Lower leg skin (tissue), 3 donors: ENCODE measurements at regions not wholly inside any gene's neighbourhood (a gene's known extent, or its start where the extent isn't known, plus 50 kb on each side); places are given as distances from the start of the nearest gene placed in this dataset.

Source experiments
- POLR2A ChIP-seq, 2 donors: fragments of 450-650 bp; IDR thresholded peaks; one replicate each; pipeline ENCODE4 v1.6.1; 2016 to 2017; ENCODE audit warnings: antibody characterized with exemption in 2 of 2, mild to moderate bottlenecking in 1 of 2, moderate library complexity in 1 of 2
- TF ChIP-seq, protein P1 (sequence below), 3 donors: fragments of 450-650 bp; IDR thresholded peaks; one replicate each; pipeline ENCODE4 v1.5.1; 2016; ENCODE audit warnings: antibody characterized with exemption in 3 of 3, mild to moderate bottlenecking in 3 of 3, moderate library complexity in 2 of 3

DNA sequence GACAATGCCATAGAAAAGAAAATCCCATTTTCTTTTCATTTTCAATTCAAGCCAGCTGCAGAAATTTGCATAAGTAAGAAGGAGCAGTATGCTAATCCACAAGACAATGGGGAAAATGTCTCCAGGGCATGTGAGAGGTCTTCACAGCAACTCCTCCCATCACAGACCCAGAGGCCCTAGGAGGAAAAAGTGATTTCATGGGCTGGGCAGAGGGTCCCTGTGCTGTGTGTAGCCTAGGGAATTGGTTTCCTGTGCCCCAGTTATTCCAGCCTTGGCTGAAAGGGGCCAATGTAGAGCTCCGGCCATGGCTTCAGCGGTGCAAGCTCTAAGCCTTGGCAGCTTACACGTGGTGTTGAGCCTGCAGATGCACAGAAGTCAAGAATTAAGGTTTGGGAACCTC is 211.4 kb downstream of the CCDC59 start:
- no peak for TF ChIP-seq POLR2A (IDR thresholded peaks at IDR 0.05)
- TF ChIP-seq, protein P1, sequence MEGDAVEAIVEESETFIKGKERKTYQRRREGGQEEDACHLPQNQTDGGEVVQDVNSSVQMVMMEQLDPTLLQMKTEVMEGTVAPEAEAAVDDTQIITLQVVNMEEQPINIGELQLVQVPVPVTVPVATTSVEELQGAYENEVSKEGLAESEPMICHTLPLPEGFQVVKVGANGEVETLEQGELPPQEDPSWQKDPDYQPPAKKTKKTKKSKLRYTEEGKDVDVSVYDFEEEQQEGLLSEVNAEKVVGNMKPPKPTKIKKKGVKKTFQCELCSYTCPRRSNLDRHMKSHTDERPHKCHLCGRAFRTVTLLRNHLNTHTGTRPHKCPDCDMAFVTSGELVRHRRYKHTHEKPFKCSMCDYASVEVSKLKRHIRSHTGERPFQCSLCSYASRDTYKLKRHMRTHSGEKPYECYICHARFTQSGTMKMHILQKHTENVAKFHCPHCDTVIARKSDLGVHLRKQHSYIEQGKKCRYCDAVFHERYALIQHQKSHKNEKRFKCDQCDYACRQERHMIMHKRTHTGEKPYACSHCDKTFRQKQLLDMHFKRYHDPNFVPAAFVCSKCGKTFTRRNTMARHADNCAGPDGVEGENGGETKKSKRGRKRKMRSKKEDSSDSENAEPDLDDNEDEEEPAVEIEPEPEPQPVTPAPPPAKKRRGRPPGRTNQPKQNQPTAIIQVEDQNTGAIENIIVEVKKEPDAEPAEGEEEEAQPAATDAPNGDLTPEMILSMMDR (IDR thresholded peaks at IDR 0.05) = no peak
